ENCODE measurements at regions not wholly inside any gene's neighbourhood (a gene's known extent, or its start where the extent isn't known, plus 50 kb on each side); places are given as distances from the start of the nearest gene placed in this dataset.

- POLR2A ChIA-PET: no interaction called here
- no peak overlapping the region for H3K4me2 ChIP-seq
- FAIRE-seq (no peak), DNase-seq (ENCODE audit: low read depth in 1 of 2, low spot score in 1 of 2) (peak in 1 of 2 experiments; percentile 7), ATAC-seq (no peak)
- no peak overlapping the region for H3K4me3 ChIP-seq
- H3K4me1 ChIP-seq: no peaks in the 10 kb centered on the region
- CTCF ChIA-PET: interaction anchor here (1.0 kb wide), 1 partner anchor 9 kb away, joined by 3 read pairs; no protein-coding TSS in a partner anchor
- H3K9me3 ChIP-seq: no peaks in the 10 kb centered on the region
- H3K27ac ChIP-seq: no peak overlapping the region
- WGBS (ENCODE audit: missing lambda C conversion rate): 58% methylated on average over 3 of the region's 3 CpGs
- TF ChIP-seq, protein P1, sequence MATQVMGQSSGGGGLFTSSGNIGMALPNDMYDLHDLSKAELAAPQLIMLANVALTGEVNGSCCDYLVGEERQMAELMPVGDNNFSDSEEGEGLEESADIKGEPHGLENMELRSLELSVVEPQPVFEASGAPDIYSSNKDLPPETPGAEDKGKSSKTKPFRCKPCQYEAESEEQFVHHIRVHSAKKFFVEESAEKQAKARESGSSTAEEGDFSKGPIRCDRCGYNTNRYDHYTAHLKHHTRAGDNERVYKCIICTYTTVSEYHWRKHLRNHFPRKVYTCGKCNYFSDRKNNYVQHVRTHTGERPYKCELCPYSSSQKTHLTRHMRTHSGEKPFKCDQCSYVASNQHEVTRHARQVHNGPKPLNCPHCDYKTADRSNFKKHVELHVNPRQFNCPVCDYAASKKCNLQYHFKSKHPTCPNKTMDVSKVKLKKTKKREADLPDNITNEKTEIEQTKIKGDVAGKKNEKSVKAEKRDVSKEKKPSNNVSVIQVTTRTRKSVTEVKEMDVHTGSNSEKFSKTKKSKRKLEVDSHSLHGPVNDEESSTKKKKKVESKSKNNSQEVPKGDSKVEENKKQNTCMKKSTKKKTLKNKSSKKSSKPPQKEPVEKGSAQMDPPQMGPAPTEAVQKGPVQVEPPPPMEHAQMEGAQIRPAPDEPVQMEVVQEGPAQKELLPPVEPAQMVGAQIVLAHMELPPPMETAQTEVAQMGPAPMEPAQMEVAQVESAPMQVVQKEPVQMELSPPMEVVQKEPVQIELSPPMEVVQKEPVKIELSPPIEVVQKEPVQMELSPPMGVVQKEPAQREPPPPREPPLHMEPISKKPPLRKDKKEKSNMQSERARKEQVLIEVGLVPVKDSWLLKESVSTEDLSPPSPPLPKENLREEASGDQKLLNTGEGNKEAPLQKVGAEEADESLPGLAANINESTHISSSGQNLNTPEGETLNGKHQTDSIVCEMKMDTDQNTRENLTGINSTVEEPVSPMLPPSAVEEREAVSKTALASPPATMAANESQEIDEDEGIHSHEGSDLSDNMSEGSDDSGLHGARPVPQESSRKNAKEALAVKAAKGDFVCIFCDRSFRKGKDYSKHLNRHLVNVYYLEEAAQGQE (IDR thresholded peaks at IDR 0.05): no peak
- no peak for TF ChIP-seq HDAC2 (IDR thresholded peaks at IDR 0.05)
- no peak for TF ChIP-seq SREBF2 (IDR thresholded peaks at IDR 0.05)
Measured at GRCh38 chr16:17544785-17545184, 74.0 kb upstream of the XYLT1 start.

- no peaks in the 10 kb centered on the region for H3K4me1 ChIP-seq
- WGBS (ENCODE audit: missing lambda C conversion rate): 45% methylated on average over 2 of the region's 2 CpGs
- ChIA-PET CTCF (interaction anchor here (1.0 kb wide), 1 partner anchor 9 kb away, joined by 3 read pairs; no protein-coding TSS in a partner anchor), POLR2A (no interaction called here)
- ATAC-seq (no peak), FAIRE-seq (no peak), DNase-seq (ENCODE audit: low read depth in 1 of 2, low spot score in 1 of 2) (no peak)
- no peak overlapping the region for H3K4me3 ChIP-seq
- no peak overlapping the region for H3K27ac ChIP-seq
- no peak overlapping the region for H3K4me2 ChIP-seq
- no peaks in the 10 kb centered on the region for H3K9me3 ChIP-seq
- TF ChIP-seq NPAS2 (CRISPR knock-in tag; IDR thresholded peaks at IDR 0.05; ENCODE audit: borderline replicate concordance): no peak
- TF ChIP-seq CBX2 (IDR thresholded peaks at IDR 0.05; ENCODE audit: borderline replicate concordance, low read depth): no peak
- TF ChIP-seq RFX5 (IDR thresholded peaks at IDR 0.05): no peak
- no peak for TF ChIP-seq FOSL2 (IDR thresholded peaks at IDR 0.05)
- no peak for TF ChIP-seq FOSL2 (CRISPR knock-in tag; IDR thresholded peaks at IDR 0.05)
- TF ChIP-seq KDM1A (IDR thresholded peaks at IDR 0.05; ENCODE audit: low read depth): no peak
- no peak for TF ChIP-seq FOSB (CRISPR knock-in tag; IDR thresholded peaks at IDR 0.05)
- no peak for TF ChIP-seq BHLHE40 (IDR thresholded peaks at IDR 0.05; ENCODE audit: low read depth, low read length)
- no peak for TF ChIP-seq ZC3H11A (IDR thresholded peaks at IDR 0.05)
- TF ChIP-seq HOXB5 (CRISPR knock-in tag; IDR thresholded peaks at IDR 0.05): no peak
- TF ChIP-seq EHF (CRISPR knock-in tag; IDR thresholded peaks at IDR 0.05): no peak
- TF ChIP-seq, protein P2, sequence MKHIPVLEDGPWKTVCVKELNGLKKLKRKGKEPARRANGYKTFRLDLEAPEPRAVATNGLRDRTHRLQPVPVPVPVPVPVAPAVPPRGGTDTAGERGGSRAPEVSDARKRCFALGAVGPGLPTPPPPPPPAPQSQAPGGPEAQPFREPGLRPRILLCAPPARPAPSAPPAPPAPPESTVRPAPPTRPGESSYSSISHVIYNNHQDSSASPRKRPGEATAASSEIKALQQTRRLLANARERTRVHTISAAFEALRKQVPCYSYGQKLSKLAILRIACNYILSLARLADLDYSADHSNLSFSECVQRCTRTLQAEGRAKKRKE (CRISPR knock-in tag; IDR thresholded peaks at IDR 0.05; ENCODE audit: low read depth): no peak
- no peak for TF ChIP-seq ZSCAN20 (CRISPR knock-in tag; IDR thresholded peaks at IDR 0.05)
- no peak for TF ChIP-seq NFE2L2 (conservative IDR thresholded peaks at IDR 0.05; ENCODE audit: low read length)
- no peak for TF ChIP-seq TP53 (CRISPR knock-in tag; IDR thresholded peaks at IDR 0.05)
- no peak for TF ChIP-seq JUN (IDR thresholded peaks at IDR 0.05)
- TF ChIP-seq RARB (CRISPR knock-in tag; IDR thresholded peaks at IDR 0.05): no peak
- TF ChIP-seq, protein P3, sequence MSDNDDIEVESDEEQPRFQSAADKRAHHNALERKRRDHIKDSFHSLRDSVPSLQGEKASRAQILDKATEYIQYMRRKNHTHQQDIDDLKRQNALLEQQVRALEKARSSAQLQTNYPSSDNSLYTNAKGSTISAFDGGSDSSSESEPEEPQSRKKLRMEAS (IDR thresholded peaks at IDR 0.05): no peak
- no peak for TF ChIP-seq MYC (IDR thresholded peaks at IDR 0.05; ENCODE audit: borderline replicate concordance, low read length)
Measured at GRCh38 chr16:17544304-17544703, 73.5 kb upstream of the XYLT1 start.

DNA sequence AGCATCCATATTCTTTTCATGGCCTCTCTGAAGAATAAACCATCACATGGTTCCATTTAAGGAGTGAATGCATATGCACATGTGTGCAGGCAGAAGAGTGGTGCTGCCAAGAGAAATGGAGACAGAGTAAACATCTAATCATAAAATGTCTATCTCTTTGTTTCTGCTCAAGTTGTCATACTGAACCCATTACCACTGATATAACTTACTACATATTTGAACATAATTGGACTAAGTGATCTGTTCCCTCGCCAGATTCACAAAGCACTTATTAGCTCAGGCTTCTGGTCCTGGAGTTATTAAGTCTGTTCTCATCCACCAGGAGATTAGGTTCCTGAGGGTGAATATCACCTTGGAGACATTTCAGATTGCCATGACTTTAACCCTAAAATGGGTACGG is 72.3 kb upstream of the XYLT1 start:
- Histone ChIP-seq H3K4me1 (no peaks in the 10 kb centered on the region), H3K27ac (no peak overlapping the region), H3K4me3 (no peak overlapping the region), H3K9me3 (no peaks in the 10 kb centered on the region), H3K4me2 (no peak overlapping the region)
- TF ChIP-seq RNF2 (IDR thresholded peaks at IDR 0.05; ENCODE audit: borderline replicate concordance, low read depth) (no peak), JUNB (IDR thresholded peaks at IDR 0.05) (no peak), BCL3 (IDR thresholded peaks at IDR 0.05) (no peak)
- FAIRE-seq: no peak
- DNase-seq (ENCODE audit: low read depth in 1 of 2, low spot score in 1 of 2): no peak
- ChIA-PET POLR2A (no interaction called here), CTCF (interaction anchor here (0.9 kb wide), 1 partner anchor 80 kb away, joined by 3 read pairs; no protein-coding TSS in a partner anchor)
- WGBS (ENCODE audit: missing lambda C conversion rate): 12% methylated on average over 2 of the region's 2 CpGs
- no peak for ATAC-seq
